GM19351 (cell line): ENCODE measurements at regions not wholly inside any gene's neighbourhood (a gene's known extent, or its start where the extent isn't known, plus 50 kb on each side); places are given as distances from the start of the nearest gene placed in this dataset.

Experiments
- ATAC-seq: cut with Tn5 transposase; IDR thresholded peaks from one replicate; pipeline ENCODE4 v1.9.1; 2021; ENCODE audit warnings: mild to moderate bottlenecking, moderate library complexity; ENCODE audit not compliant: unreplicated experiment

DNA sequence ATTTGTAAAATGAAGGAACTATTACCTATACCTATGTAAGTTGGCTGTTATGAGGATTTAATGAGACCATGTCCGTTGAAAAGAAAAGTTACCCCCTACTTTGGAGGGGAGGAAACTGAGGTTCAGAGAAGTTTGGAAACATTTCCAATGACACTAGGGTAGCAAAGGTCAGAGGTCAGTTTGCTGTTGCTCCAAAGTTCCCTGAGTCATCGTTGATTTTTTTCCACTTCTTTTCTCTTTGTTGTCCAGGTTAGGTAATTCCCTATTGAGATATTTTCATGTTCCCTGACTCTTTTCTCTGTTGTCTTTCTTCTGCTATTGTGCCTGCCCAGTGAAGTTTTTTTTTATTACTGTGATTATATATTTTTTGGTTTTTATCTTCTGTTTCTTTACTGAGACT, 213.8 kb upstream of the C1orf174 start:
- ATAC-seq: no peak

DNA sequence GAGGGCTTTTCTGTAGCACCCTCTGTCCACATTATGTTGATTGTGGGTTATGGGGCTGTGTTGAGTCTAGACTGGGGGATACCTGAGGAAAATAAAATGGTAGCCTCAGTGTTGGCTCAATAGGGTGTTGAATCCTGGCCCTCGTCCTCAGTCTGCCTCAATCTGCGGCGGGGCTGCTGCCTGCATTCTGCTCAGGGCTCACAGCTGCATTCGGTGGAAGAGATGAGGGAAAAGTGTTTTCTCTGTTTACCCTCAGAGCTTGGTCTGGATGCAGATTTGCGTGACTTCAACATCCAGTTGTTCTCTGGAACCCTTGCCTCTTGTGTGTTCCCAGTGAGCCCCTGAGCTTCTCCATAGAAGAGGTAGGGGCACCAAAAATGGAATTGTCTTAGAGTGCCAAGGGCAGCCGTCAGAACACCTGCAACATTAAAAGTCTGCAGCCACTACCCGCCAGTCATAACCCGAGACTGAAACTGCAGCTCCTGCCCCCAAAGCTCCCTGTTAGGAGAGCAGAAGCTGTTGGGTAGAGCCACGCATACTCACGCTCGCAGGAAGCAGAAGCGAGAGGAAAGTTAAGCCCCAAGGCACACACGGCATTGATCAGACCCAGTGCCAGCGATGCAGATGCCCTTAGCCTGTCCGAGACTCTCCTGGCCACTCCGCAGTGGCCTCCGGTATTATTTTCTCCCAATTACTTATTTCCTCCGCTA, 215.3 kb upstream of the C1orf174 start:
- ATAC-seq: no peak

DNA sequence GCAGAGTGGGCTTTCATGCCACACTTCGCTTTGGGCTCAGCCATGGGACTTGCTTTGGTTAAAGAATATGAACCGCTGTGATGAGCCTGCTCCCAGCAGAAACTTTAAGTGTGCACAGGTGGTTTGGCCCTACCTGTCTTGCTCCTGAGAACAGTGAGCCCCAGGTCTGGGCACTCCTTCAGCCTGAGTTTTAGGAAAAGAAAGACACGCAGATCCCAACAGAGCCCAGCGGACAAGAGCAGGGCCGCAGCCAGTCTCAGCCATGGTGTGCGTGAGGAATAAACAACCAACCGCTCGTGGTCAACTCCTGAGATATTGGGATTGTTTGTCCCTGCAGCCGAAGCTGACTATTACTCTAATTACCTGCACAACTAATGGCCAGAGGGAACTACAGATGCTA, 217.1 kb upstream of the C1orf174 start:
- no peak for ATAC-seq

DNA sequence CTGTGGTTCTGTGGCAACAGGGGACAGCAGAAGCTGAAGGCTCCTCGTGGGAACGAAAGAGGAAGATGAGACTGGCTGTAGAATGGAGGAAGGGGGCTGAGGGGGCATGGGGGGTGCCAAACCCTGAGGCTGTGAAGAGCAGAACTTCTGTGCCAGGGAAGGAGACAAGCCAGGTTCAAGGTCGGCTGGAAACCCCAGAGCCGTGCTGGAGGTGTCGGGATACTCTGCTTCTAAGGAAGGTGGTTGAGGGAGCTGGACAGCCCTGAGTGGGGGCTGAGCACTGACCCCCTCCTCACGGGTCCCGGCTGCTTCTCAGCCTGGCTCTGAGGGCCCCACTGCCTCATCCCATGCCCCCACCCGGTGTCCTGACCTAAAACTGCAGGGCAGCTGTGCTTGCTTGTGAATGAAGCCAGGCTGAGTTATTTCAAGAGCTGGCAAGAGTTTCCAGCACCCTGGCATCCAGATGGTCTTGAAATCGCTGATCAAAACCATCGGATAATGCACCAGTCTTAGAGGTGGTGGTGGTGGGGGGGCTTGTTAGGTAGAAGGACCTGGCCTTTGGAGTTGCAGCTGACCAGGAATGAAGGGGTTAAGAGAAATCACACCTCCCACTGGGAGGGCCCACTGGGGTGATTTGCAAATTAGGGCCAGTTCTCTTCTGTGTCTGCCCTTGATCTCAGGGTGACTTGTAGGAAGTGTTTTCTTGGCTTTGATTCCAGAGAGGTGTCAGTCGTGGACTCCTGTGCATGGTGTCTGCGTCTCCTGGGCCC, 218.9 kb upstream of the C1orf174 start:
- ATAC-seq: no peak

DNA sequence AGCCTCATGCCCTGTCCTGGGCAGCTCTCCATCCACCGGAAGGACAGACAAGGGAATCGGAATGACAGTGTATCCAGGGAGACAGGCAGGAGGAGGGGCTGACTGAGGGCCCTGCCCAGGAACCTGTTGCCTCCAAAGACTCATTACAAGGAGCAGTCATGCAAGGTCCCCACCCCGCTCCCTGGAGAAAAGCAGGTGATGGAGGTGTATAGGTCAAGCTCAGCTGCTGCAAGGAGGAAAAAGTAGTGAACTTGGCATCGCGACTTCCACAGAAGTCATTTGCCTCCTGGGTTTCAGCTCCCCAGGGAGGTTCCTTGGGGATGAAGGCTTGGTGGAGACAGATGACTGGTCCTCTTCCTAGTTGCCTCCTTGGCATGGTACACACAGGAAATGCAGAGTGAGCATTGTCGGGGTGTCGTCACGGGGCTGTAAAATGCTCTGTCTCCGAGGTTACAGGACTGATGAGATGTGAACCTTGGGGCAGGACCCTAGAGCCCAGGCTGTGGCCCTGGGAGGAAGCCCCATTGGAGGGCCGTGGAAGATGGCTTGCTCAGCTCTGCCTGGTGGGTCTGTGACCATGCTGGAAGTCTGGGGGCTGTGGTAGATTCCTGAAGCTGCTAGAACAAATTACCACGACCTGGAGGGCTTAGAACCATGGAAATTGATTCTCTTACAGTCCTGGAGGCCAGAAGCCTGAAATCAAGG, 219.6 kb upstream of the C1orf174 start:
- ATAC-seq: no peak

DNA sequence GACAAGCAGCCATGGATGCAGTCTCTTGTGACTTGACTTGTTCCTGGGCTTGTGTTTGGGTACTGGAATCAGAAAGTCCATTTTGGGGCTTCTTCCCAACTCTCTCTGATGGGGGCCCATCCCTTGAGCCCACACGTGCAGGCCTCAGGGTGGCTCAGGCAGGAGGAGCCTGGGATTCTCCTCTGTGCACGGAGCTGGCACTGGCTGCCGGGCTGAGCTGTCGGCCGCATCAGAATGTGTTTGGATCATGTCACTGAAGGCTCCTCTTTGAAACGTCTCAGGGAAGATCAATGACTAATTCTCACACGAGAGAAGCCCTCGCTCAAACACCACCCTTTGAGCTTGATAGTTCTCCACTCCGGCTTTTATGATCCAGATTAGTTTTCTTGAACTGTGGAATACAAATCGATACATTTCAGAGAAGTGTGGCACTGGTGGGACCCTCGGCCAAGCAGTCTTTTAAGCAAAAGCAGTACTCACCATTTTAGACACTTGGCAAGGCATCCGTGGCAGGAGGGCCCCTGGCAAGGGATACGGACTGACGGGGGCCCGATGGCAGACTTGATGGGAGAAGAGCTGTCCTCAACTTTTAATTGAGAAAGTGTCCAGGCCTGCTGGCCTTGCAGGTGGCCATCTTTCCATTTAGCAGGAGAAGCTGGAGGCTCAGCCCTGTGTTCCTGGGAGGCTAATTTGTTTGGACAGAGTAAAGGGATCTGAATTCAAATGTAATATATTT, 220.7 kb upstream of the C1orf174 start:
- ATAC-seq: no peak

DNA sequence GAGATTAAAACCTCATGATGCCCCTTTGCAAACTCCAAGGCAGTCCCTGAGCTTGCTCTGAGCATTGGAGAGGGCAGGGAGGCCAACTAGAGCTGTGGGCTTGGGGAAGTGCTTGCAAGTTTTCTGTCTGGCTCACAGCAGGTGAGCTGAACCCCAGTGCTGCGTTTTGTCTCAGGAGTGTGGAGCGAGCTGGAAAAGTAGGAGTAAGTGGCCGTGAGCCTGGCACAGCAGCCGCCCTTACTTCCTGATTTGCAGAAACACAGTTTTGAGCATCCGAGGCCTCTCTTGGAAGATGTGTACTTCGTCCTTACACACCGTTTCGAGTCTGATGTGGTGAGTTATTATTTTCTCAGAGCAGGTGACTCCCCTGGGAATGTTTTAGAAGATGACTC, 221.2 kb upstream of the C1orf174 start:
- no peak for ATAC-seq

DNA sequence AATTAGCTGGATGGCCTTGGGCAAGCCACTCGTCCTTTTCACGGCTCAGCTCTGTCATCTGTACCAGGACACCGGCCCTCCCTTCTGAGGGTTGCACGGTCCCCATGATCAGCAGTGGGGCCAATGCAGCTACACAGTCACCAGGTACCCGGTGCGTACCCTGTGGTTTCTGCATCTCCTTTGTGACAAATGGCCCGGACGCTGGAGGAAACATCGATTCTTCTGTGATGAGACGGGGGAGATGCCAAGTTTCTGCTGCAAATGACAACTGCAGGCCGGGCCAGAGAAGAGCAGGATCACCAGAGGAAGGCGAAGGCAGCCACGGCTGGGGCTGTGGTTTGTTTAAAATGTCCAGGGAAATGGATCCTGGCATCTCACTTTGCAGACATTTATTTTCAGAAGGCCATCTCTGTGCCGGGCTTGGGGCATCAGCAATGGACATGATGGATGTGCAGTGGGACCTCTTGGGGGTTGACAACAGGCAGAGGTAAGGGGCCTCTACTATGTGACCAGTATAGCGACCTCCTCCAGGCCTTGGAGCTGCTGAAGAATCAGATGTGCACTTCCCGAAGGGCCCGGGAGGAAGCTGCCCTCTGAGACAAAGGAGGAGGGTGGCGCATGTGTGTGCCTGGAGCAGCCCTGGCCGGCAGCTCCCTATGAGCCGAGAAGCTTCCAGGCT, 221.9 kb upstream of the C1orf174 start:
- no peak for ATAC-seq

DNA sequence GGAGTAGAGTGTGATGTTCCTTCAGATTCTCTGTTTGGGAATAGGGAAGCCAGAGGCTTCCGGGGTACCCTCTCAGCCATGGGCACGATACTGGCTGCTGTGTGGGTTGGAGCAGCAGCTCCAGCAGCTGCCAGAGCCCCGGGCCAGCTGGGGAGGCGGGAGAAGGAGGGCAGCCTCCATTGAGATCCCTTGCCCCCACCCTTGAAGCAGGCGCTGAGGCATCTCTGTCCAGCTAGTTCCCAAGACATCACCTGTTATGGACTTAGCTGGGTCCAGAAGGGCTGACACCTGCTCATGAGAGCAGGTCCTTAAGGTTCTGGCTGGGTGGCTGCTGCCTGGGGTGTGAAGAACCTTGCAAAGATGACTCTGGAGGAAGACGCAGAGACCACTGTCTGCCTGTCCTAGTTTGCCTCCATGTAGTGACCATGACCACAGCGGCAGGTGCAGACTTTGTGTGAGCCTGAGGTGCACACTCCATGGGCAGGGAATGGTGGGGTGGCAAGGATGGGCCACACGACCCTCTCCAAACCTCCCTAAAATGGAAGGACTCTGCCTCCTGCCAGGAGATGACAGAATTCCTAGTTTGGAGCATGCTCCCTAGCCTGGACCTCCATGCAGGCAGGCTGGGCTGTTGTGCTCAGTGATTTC, 222.6 kb upstream of the C1orf174 start:
- ATAC-seq: no peak

DNA sequence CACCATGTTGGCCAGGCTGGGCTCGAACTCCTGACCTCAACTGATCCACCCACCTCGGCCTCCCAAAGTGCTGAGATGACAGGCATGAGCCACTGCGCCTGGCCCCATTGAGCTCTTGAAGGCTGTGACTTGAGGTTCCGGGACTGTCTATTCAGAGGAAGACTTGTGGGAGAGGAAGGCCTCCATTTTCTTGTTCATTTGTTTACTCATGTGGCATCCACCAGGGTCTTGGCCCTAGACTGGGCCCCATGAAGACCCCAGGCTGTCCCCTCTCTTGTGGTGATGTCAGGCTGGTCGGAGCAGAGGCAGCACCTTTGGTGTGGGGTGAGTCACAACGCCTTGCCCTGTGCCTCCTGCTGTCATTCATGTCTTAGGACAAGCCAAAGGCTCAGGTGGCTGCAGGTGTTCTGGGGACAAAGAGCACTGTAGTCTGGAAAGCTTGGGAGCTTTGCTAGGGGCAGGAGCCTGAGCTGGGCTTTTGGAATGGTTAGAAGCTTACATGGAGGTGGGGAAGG, 224.6 kb upstream of the C1orf174 start:
- ATAC-seq: no peak

DNA sequence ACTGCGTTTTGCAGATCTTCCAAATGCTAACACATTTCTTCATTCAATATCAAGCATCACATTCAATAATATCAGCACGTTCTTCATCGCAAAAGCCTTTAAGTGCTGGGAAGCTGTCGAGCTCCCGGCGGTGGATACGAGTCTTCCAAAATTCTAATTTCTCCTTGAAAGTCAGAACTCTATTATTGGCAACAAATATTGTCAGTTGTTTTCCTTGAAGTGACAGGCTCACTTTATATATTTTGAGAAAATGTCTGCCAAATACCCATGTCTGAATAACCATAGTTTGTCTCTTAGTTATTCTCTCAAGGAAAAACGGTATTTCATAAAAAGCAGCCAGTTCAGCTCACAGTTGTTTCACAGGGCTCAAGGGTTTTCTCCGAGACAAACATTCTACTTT, 226.2 kb upstream of the C1orf174 start:
- no peak for ATAC-seq

DNA sequence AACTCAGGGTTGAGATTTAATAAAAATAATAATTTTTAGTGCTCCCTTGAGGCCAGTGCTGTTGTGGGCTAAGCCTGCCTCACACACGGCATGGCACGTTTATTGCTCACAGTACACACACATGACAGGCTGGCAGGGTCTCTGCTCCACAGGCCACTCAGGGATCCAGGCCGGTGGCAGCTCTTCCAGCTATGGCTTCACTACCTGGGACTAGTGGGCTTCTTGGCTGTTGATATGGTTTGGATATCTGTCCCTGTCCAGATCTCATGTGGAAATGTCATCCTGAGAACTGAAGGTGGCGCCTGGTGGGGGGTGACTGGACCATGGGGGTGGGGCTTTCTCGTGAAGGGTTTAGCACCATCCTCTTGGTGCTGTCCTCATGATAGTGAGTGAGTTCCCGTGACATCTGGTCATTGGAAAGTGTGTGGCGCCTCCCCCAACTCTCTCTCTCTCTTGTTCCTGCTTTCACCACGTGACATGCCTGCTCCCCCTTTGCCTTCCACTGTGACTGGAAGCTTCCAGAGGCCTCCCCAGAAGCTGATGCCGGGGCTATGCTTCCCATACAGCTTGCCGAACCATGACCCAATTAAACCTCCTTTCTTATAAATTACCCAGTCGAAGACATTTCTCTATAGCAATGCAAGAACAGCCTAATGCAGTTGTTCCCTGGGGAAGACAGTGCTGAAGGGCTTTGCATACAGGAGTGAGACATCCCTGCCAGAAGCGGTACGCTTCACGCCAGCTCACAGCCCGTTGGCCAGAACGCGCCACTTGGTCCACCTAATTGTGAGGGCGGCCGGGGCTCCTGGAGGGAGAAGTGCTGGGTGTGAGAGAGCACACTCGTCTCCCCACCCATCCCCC, 226.9 kb upstream of the C1orf174 start:
- no peak for ATAC-seq

DNA sequence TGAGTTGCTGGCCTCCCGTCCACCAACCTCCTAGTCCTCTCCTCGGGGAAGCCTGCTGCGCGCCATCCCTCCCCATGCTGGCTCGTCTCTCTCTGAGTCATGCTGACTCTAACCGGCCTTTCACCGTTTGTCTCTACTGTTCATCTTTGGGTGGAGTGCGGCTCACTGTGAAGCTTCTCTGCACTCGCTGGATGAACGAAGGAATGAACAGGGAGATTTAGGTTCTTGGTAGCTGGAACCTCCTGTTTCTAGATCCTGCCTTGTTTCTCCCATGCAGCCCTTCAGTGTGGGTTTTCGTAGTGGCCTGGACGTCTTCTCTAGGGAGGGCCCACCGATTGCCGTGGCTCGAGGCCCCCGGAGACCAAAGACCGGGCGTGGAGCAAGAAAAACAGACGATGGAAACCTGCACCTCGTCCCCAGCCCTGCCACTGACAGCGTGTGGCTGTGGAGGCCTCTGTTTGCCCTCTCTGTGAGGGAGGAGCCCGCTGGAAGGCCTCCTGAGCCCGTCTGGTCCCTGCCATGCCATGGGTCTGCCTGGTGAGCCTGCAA, 227.6 kb upstream of the C1orf174 start:
- no peak for ATAC-seq

DNA sequence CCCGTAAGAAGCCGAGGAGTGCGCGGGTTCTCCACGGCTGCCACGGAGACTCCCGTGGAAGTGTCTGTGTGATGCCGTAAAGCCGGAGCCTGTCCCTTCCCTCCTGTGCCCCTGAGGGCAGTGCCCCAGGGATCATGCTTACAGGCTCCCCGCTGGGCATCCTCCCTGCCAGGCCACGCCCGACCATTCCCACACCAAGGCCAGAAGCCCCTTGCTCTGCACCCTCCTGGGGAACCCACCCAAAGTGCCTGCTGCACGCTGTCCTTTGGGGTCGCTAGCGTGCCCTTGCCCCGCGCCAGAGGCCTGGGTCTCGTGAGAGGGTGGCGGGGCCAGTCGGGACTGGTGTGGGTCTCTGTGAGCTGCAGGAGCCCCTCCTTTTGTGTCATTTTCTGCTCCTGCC, 228.5 kb upstream of the C1orf174 start:
- no peak for ATAC-seq

DNA sequence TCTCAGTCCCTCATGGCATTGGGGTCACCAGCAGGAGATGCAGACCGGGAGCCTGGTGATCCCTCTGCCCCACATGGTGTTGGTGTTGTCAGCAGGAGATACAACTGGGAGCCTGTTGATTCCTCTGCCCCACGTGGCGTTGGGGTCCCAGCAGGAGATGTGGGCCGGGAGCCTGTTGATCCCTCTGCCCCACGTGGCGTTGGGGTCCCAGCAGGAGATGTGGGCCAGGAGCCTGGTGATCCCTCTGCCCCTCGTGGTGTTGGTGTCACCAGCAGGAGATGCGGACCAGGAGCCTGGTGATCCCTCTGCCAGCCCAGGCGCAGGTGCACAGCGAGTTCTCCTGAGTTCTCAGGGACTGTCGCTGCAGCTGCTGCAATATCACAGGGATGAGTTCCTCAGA, 229.6 kb upstream of the C1orf174 start:
- no peak for ATAC-seq

DNA sequence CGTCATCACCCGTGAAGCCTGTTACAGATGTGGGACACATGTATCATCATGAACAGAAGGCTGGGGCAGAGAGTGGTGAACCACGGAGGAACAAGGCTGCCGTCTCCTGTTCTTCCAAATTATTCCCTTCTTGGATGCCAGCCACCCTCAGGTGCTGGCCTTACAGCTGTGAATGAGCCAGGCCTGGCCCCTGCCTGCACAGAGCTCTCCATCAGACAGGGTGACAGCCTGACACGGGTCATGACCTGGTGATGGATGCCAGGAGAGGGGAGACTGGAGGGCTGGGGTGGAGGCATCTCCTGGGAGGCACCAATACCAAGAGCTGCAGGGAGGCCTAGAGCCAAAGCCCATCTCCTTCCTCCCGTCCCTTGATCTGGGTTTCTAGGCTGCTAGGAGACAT, 230.0 kb upstream of the C1orf174 start:
- ATAC-seq: no peak

DNA sequence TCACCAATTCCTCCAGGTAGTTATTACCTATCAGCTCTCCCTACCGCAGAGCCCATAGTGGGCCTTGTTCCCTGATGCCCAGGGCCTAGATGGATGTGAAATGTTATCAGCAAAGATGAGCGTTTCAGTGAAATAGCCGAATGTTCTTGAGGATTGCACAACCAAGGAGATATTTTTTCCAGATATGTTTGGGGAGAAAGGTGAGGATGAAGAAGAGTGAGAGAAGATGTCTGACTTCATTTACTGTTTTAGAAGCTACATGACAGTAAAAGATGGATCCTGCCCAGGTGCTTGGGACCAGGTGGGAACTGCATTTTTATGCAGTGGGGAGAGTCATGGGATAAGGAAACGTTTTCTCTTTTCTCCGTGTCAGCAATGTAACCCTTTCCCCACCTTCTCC, 231.7 kb upstream of the C1orf174 start:
- ATAC-seq: no peak

DNA sequence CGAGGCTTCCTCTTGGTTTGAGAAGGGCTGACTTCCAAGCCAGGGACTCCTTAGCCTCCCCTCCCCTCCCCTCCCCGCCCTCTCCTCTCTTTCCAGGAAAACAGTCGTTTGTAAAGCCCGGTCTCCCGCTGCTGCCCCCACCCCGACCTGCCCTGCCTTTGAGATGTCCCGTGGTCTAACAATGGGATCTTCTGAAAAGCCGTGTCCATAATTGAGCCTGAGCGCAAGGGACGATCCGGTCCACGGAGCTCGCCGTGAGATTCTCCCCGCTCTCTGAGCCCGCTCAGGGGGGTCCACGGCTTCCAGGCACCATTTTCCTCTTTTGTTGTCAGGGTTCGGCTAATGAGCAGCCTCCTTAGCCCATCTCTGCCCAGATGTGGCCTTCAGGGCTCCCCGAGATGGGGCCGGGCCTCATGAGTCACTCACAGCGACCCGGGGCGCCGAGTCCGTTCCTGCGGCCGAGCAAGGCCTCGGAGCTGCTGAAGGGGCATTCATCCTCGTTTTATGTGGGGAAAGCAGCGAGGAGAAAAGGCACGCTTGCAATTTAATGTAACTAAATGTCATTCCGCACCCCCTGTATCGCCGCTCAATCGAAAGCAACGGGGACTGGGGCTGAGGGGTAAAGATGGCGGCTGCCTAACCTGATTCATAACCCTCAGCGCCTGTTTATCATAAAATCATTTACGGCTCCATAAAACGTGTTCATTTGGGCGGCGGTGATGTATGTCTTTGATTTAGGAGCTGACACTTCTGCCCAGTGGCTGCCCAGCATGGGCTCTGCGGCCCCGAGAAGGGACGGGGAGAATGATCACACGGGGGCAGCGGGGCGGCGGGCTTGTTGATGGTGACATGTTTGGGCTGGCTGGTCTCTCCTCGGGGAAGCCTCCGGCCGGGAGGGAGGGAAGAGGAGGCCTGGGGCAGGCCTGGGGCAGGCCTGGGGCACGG, 232.6 kb upstream of the C1orf174 start:
- no peak for ATAC-seq
